Esophagus squamous epithelium (tissue), 5 donors: ENCODE measurements at regions not wholly inside any gene's neighbourhood (a gene's known extent, or its start where the extent isn't known, plus 50 kb on each side); places are given as distances from the start of the nearest gene placed in this dataset.
A peak's percentile ranks its signal among the peaks of the same experiment; 100 is the strongest.

Experiments
- DNase-seq: peaks from one replicate; lab custom pipeline; 2025; lab: John Stamatoyannopoulos, UW
- H3K27ac ChIP-seq, 4 donors: fragments of 200-600 bp; sonication (generic); one replicate each; pipeline ENCODE4 v1.5.1; 2016 to 2019; ENCODE audit warnings: mild to moderate bottlenecking in 1 of 4
- H3K27me3 ChIP-seq, 4 donors: fragments of 200-600 bp; sonication (generic); 1 replicate in 3 of 4; 2 replicates in 1 of 4; pipeline versions ENCODE4 v1.5.1 to v1.6.0; 2017 to 2021; ENCODE audit warnings: antibody characterized with exemption in 1 of 4
- H3K36me3 ChIP-seq, 3 donors: fragments of 200-600 bp; sonication (generic); one replicate each; pipeline ENCODE4 v1.5.1; 2016 to 2019
- H3K4me1 ChIP-seq, 3 donors: fragments of 200-600 bp; sonication (generic); one replicate each; pipeline ENCODE4 v1.5.1; 2017 to 2019
- H3K4me3 ChIP-seq, 4 donors: fragments of 200-600 bp; sonication (generic); 1 replicate in 3 of 4; 2 replicates in 1 of 4; pipeline ENCODE4 v1.5.1; 2016 to 2019; ENCODE audit warnings: mild to moderate bottlenecking in 2 of 4, moderate library complexity in 1 of 4
- H3K9me3 ChIP-seq, 3 donors: fragments of 200-600 bp; sonication (generic); one replicate each; pipeline ENCODE4 v1.5.1; 2016 to 2019
- POLR2A ChIP-seq, 4 donors: fragments of 450-650 bp; IDR thresholded peaks; one replicate each; pipeline ENCODE4 v1.6.1; 2017; ENCODE audit warnings: antibody characterized with exemption in 4 of 4, mild to moderate bottlenecking in 4 of 4, moderate library complexity in 3 of 4
- WGBS, 2 donors: methylation state at CpG; one replicate each; pipeline ENCODE4 v1.1.5; 2018; 5-methylcytosine and 5-hydroxymethylcytosine counted together
- intact Hi-C: fragments of 100-400 bp; cut with DNase I; formaldehyde crosslinking; loops from one replicate; pipeline ENCODE4 v1.15.0; 2022
- TF ChIP-seq, protein P1 (sequence below), 6 experiments: fragments of 450-650 bp in 4 of 6; fragments of 200-600 bp in 2 of 6; sonication (generic) in 2 of 6; IDR thresholded peaks; one replicate each; pipeline ENCODE4 v1.5.1; 2016 to 2019; ENCODE audit warnings: antibody characterized with exemption in 6 of 6, mild to moderate bottlenecking in 4 of 6, moderate library complexity in 4 of 6
- donor health status: DM: yes; HTN: yes; CAD: no.

DNA sequence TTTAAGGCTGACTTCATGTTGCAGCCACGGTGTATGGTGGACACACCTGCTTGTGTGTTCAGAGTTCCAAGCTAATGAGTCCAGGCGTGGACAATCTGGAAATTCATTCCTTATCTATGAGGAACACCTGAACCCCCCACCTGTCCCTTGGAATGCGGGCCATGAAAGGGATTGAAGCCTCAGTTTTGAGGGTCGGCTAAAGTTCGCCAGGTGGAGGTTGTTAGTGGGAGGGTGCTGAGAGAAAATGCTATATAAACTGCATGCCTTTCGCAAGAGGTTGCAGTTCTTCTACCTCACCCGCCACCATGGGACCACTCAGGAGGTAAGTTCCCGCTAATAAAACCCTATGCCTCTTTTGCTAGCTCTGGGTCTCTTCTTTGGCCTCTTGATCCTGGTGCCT lies 348.0 kb downstream of the BCL11B start:
- no peaks in the 10 kb centered on the region for H3K27me3 ChIP-seq
- TF ChIP-seq, protein P1, sequence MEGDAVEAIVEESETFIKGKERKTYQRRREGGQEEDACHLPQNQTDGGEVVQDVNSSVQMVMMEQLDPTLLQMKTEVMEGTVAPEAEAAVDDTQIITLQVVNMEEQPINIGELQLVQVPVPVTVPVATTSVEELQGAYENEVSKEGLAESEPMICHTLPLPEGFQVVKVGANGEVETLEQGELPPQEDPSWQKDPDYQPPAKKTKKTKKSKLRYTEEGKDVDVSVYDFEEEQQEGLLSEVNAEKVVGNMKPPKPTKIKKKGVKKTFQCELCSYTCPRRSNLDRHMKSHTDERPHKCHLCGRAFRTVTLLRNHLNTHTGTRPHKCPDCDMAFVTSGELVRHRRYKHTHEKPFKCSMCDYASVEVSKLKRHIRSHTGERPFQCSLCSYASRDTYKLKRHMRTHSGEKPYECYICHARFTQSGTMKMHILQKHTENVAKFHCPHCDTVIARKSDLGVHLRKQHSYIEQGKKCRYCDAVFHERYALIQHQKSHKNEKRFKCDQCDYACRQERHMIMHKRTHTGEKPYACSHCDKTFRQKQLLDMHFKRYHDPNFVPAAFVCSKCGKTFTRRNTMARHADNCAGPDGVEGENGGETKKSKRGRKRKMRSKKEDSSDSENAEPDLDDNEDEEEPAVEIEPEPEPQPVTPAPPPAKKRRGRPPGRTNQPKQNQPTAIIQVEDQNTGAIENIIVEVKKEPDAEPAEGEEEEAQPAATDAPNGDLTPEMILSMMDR (IDR thresholded peaks at IDR 0.05) = no peak
- no peak for TF ChIP-seq POLR2A (IDR thresholded peaks at IDR 0.05)
- no peak overlapping the region for H3K4me3 ChIP-seq
- no peak overlapping the region for H3K27ac ChIP-seq
- WGBS, 2 donors = 90 to 91% methylated on average over 7 to 8 of the region's 8 CpGs
- H3K36me3 ChIP-seq = no peaks in the 10 kb centered on the region
- no peaks in the 10 kb centered on the region for H3K9me3 ChIP-seq
- intact Hi-C loops = no loop called here
- no peak for DNase-seq
- H3K4me1 ChIP-seq = peaks cover 10 to 17% (median 10%) of the 10 kb centered on the region in 3 donors

DNA sequence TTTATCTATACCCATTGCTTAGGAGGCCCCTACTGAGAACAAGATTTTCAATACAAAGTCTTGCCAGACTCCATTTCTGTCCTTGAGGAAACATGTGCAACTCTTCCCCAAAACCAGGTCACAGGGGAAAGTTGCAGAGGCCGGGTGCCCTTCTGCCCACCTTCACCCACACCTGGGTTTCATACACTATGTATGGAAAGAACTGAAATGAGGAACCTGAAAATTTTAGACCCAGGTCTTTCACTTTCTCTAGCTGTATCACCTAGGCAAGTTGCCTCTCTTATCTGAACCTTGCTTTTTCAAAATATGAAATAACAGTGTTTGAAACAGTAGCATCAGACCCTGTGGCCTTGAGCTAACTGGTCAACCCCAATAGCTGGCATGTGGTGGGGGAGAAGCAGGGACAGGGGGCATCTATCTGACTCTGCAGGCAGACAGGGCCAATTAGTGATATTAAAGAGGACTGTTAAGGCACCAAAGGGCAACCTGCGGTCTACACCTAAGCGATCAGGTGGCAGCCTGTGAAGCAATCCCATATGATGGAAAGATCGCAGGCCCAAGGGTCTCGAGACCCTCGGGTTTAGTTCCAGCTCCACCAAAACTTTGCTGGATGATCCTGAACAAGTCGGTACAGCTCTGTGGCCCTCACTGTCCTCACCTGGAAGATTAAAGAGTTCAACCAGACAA lies 346.5 kb downstream of the BCL11B start:
- intact Hi-C loops = no loop called here
- Histone ChIP-seq H3K4me1 (peaks cover 10 to 17% (median 10%) of the 10 kb centered on the region in 3 donors), H3K9me3 (no peaks in the 10 kb centered on the region), H3K4me3 (no peak overlapping the region), H3K36me3 (no peaks in the 10 kb centered on the region), H3K27me3 (no peaks in the 10 kb centered on the region), H3K27ac (no peak overlapping the region)
- 73 to 77% methylated on average over 1 to 7 of the region's 7 CpGs for WGBS, 2 donors
- TF ChIP-seq, protein P1 (IDR thresholded peaks at IDR 0.05) = no peak
- TF ChIP-seq POLR2A (IDR thresholded peaks at IDR 0.05) = no peak
- DNase-seq = no peak

DNA sequence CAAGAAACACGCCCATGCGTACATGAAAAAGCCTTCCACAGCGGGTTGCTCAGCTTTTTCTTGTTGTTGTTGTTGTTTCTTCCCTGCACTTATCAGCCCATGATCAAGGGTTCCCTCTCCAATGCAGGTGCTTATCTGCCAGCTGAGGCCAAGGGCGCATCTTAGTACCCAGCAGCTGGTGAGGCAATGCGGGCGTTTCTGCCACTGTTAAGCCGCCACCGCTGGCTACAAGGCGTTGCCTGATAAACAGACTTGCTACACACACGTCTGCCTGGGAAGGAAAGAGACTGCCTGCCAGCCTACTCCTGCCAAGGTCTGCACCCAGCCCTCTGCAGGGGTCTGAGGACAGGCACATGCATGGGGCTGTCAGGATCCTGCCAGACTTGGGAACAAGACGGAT lies 345.9 kb downstream of the BCL11B start:
- Histone ChIP-seq H3K36me3 (no peaks in the 10 kb centered on the region), H3K4me1 (peaks cover 10 to 17% (median 10%) of the 10 kb centered on the region in 3 donors), H3K9me3 (no peaks in the 10 kb centered on the region), H3K27ac (peak overlapping the region in 1 of 4 donors; percentile 36), H3K27me3 (no peaks in the 10 kb centered on the region), H3K4me3 (no peak overlapping the region)
- WGBS, 2 donors = 36 to 40% methylated on average over 4 to 7 of the region's 11 CpGs
- no peak for DNase-seq
- intact Hi-C loops = no loop called here
- TF ChIP-seq, protein P1 (IDR thresholded peaks at IDR 0.05) = no peak
- TF ChIP-seq POLR2A (IDR thresholded peaks at IDR 0.05) = no peak

DNA sequence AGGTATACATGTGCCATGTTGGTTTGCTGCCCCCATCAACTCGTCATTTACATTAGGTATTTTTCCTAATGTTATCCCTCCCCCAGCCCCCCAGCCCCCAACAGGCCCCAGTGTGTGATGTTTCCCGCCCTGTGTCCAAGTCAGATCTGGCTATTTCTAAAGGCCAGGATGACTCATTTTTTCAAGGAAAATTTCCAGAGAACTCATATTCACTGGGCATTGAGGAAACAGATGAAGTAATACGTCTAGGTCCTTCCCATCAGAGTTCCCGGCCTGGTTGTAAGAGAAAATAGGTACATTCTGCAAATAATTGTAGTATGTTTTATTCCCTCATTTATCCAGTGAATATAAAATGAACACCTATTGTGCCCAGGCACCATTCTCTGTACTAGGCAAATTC lies 345.2 kb downstream of the BCL11B start:
- H3K4me1 ChIP-seq = peaks cover 10 to 17% (median 10%) of the 10 kb centered on the region in 3 donors
- H3K27me3 ChIP-seq = no peaks in the 10 kb centered on the region
- H3K27ac ChIP-seq = no peak overlapping the region
- no peak overlapping the region for H3K4me3 ChIP-seq
- DNase-seq = no peak
- H3K36me3 ChIP-seq = no peaks in the 10 kb centered on the region
- 30 to 51% methylated on average over 3 to 4 of the region's 4 CpGs for WGBS, 2 donors
- TF ChIP-seq POLR2A (IDR thresholded peaks at IDR 0.05) = no peak
- TF ChIP-seq, protein P1 (IDR thresholded peaks at IDR 0.05) = no peak
- no peaks in the 10 kb centered on the region for H3K9me3 ChIP-seq
- intact Hi-C loops = no loop called here

DNA sequence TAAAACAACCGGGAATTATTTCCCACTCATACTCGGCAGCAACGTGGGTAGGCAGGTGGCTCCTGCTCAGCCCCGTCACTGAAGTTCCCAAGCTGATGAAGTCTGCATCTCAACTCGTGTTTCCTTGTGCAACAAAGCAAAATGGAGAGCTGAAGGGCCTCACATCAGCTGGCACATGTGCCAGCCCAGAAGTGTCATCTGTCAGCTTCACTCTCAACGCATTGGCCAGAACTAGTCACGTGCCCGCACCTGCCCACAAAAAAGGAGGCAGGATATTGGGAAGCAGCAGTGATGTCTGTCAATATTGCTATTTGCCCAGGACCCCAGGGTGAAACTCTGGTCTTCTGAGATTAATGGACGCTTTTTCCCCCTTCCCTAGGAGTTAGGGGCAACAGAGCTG lies 344.0 kb downstream of the BCL11B start:
- Histone ChIP-seq H3K4me1 (peaks cover 10 to 17% (median 10%) of the 10 kb centered on the region in 3 donors), H3K27ac (no peak overlapping the region), H3K36me3 (no peaks in the 10 kb centered on the region), H3K27me3 (no peaks in the 10 kb centered on the region), H3K4me3 (no peak overlapping the region), H3K9me3 (no peaks in the 10 kb centered on the region)
- intact Hi-C loops = no loop called here
- DNase-seq = no peak
- TF ChIP-seq POLR2A (IDR thresholded peaks at IDR 0.05) = no peak
- TF ChIP-seq, protein P1 (IDR thresholded peaks at IDR 0.05) = no peak
- 88 to 96% methylated on average over 8 of the region's 9 CpGs for WGBS, 2 donors
